Activated naive CD4-positive, alpha-beta T cell treated with anti-CD3 and anti-CD28 coated beads, Interleukin-2, amount 50 U/mL, for 24 hours (primary cell): ENCODE measurements at regions not wholly inside any gene's neighbourhood (a gene's known extent, or its start where the extent isn't known, plus 50 kb on each side); places are given as distances from the start of the nearest gene placed in this dataset.

ENCODE experiments used
- H3K27ac Mint-ChIP-seq: one replicate; pipeline ENCODE4 v1.8.0; 2021; ENCODE audit warnings: mild to moderate bottlenecking, mixed read lengths
- H3K27me3 Mint-ChIP-seq: one replicate; pipeline ENCODE4 v1.8.0; 2021; ENCODE audit warnings: mixed read lengths
- H3K36me3 Mint-ChIP-seq: one replicate; pipeline ENCODE4 v1.8.0; 2021; ENCODE audit warnings: mixed read lengths
- H3K4me1 Mint-ChIP-seq: one replicate; pipeline ENCODE4 v1.8.0; 2021; ENCODE audit warnings: mixed read lengths
- H3K4me3 Mint-ChIP-seq: one replicate; pipeline ENCODE4 v1.8.0; 2021; ENCODE audit warnings: mild to moderate bottlenecking, mixed read lengths
- H3K9me3 Mint-ChIP-seq: one replicate; pipeline ENCODE4 v1.8.0; 2021; ENCODE audit warnings: mixed read lengths

DNA sequence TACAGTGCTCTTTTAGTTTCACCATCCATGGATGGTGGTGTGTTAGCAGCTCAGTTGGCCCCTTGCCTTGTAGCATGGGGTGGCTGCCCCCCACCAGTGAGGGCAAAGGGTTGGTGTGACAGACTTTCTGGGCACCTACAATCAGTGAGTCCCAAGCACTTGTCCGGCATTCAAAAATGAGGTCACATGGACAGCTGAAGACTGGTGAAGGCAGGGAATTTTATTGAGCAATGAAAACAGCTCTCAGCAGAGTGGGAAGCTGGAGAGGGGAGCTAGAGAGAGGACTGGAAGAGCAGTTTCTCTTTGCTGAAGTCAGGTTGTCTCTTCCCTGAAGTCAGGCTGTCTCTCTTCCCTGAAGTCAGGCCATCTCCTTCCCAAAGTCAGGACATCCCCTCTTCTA, 1053.2 kb downstream of the SLITRK1 start:
- peaks cover 29% of the 10 kb centered on the region for H3K9me3 Mint-ChIP-seq
- no peaks in the 10 kb centered on the region for H3K36me3 Mint-ChIP-seq
- no peak overlapping the region for H3K27ac Mint-ChIP-seq

DNA sequence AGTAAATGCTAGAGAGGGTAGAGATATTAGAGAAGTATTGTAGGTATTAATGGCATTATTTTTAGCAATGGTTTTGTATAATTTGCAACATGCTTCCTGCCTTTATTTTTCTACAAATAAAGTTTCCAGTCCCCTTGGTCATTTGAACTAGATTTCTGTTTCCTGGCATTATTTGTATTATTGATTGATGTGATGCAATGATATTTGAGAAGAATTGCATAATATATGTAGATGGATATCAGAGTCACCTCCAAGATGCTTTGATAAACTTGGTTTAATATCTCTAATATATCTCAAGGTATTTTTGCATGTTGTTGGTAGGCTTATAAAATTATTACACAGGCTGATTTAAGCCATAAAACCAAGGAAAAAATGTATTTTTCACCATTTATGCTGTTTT, 1054.5 kb downstream of the SLITRK1 start:
- peaks cover 17% of the 10 kb centered on the region for H3K9me3 Mint-ChIP-seq
- no peaks in the 10 kb centered on the region for H3K27me3 Mint-ChIP-seq
- no peak overlapping the region for H3K4me3 Mint-ChIP-seq
- H3K36me3 Mint-ChIP-seq = no peaks in the 10 kb centered on the region
- H3K27ac Mint-ChIP-seq = no peak overlapping the region
- H3K4me1 Mint-ChIP-seq = no peaks in the 10 kb centered on the region

More for the DNA sequence above, 1053.2 kb downstream of the SLITRK1 start:
- Mint-ChIP-seq H3K4me1 (no peaks in the 10 kb centered on the region), H3K27me3 (no peaks in the 10 kb centered on the region), H3K4me3 (no peak overlapping the region)

DNA sequence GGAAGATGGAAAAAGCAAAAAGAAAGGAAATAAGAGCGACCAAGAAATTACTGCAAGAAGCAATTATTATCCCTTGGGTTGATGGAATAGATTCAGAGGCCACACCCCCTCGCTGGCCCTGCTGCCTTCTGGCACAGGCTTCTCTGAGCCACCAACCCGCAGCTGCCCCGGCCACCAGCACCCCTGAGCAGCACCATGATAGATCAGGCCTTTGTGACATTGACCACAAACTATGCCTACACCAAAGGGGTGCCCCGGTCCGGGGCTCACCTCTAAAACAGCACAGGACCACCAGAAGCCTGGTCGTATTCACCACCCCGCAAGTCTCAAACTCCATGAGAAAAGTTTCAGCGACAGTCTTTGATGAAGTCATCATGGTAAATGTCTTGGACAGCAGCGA, 1059.3 kb downstream of the SLITRK1 start:
- H3K27me3 Mint-ChIP-seq = no peaks in the 10 kb centered on the region
- no peak overlapping the region for H3K4me3 Mint-ChIP-seq
- H3K4me1 Mint-ChIP-seq = no peaks in the 10 kb centered on the region

DNA sequence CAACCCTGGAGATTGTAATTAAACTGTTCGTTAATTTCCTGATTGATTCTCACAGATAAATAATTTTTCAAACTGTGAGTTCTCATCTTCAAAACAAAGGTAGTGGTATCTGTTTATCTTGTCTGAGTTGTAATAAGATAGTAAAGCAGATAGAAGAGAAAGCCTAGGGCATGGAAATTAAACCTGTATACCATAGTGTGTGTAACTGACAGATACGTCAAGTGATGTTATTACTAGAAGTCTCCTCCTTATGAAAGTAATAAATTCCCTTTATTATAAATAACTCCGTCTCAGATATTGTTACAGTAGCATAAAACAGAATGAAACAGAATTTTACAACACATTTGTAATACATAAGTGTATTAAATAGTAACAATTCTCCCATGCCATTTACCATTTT, 1065.1 kb downstream of the SLITRK1 start:
- H3K4me3 Mint-ChIP-seq = no peak overlapping the region
- H3K36me3 Mint-ChIP-seq = no peaks in the 10 kb centered on the region
- no peaks in the 10 kb centered on the region for H3K27me3 Mint-ChIP-seq
- H3K9me3 Mint-ChIP-seq = peaks cover 5% of the 10 kb centered on the region
- no peaks in the 10 kb centered on the region for H3K4me1 Mint-ChIP-seq
- no peak overlapping the region for H3K27ac Mint-ChIP-seq

More for the DNA sequence above, 1059.3 kb downstream of the SLITRK1 start:
- peaks cover 5% of the 10 kb centered on the region for H3K9me3 Mint-ChIP-seq
- H3K27ac Mint-ChIP-seq = no peak overlapping the region
- H3K36me3 Mint-ChIP-seq = no peaks in the 10 kb centered on the region

- Mint-ChIP-seq H3K27ac (no peak overlapping the region), H3K4me1 (no peaks in the 10 kb centered on the region), H3K9me3 (peaks cover 11% of the 10 kb centered on the region), H3K27me3 (no peaks in the 10 kb centered on the region), H3K4me3 (no peak overlapping the region), H3K36me3 (no peaks in the 10 kb centered on the region)
Observed at GRCh38 chr13:82815791-82816190, 1066.5 kb downstream of the SLITRK1 start.

- Mint-ChIP-seq H3K27ac (no peak overlapping the region), H3K4me3 (no peak overlapping the region), H3K4me1 (no peaks in the 10 kb centered on the region), H3K9me3 (peaks cover 19% of the 10 kb centered on the region), H3K36me3 (no peaks in the 10 kb centered on the region), H3K27me3 (no peaks in the 10 kb centered on the region)
Observed at GRCh38 chr13:82803341-82803740, 1078.9 kb downstream of the SLITRK1 start.

DNA sequence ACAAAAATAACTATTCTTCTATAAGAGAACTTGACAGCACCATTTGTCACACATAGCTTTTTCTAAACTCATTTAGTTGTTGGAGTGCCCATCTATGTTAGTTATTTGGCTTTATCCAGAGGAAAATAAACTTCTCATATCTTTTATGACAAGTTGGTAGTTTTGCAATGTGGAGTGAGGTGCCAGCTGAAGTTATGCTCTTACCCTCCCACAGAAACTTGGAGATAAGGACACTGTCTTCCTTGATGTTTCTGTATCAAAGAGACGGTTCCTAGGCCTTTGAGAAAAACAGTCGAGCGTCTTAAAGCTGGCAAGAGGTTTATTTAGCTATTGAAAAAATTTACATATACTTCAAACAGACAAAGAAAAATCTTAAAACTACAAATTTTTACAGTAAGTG, 1079.7 kb downstream of the SLITRK1 start:
- Mint-ChIP-seq H3K36me3 (no peaks in the 10 kb centered on the region), H3K27ac (no peak overlapping the region), H3K9me3 (peaks cover 19% of the 10 kb centered on the region), H3K4me3 (no peak overlapping the region), H3K4me1 (no peaks in the 10 kb centered on the region), H3K27me3 (no peaks in the 10 kb centered on the region)

DNA sequence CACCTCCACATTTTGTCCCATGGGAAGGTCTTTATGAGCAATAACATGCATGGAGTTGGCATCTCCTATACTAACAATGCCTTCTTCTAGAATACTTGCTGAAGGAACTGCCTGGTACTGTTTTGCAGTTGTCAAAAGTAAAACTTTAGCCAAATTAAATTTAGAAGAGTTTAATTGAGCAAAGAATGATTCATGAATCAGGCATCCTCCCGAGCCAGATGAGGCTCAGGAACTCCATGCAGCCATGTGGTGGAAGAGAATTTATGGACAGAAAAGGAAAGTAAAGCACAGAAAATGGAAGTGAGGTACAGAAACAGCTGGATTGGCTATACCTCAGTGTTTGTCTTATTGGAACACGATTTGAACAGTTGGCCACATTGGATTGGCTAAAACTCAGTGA, 1081.9 kb downstream of the SLITRK1 start:
- Mint-ChIP-seq H3K27ac (no peak overlapping the region), H3K9me3 (peaks cover 19% of the 10 kb centered on the region), H3K27me3 (no peaks in the 10 kb centered on the region), H3K4me3 (no peak overlapping the region), H3K36me3 (no peaks in the 10 kb centered on the region), H3K4me1 (no peaks in the 10 kb centered on the region)

- no peaks in the 10 kb centered on the region for H3K4me1 Mint-ChIP-seq
- H3K36me3 Mint-ChIP-seq = no peaks in the 10 kb centered on the region
- H3K27ac Mint-ChIP-seq = no peak overlapping the region
- H3K9me3 Mint-ChIP-seq = peaks cover 8% of the 10 kb centered on the region
- H3K27me3 Mint-ChIP-seq = no peaks in the 10 kb centered on the region
- no peak overlapping the region for H3K4me3 Mint-ChIP-seq
Observed at GRCh38 chr13:82797876-82798275, 1084.4 kb downstream of the SLITRK1 start.

DNA sequence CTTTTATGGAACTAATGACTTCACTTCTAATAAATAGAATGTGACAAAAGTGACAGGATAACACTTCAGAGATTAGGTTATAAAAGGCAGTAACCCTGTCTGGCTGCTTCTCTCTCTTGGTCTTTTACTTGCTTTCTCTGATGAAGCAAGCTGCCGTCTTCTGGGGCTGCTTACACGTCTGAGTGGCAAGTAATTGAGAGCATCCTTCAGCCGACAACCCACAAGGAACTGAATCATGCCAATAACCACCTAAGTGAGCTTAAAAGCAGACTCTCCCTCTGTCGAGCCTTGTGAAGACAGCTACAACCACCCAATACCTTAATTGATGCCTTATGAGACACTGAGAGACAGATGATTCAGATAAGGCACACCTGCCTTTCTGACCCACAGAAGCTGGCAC, 1091.2 kb downstream of the SLITRK1 start:
- Mint-ChIP-seq H3K36me3 (no peaks in the 10 kb centered on the region), H3K4me1 (no peaks in the 10 kb centered on the region), H3K27me3 (no peaks in the 10 kb centered on the region), H3K4me3 (no peak overlapping the region), H3K27ac (no peak overlapping the region), H3K9me3 (no peaks in the 10 kb centered on the region)

GRCh38 chr13:82772816-82773215, 1109.5 kb downstream of the SLITRK1 start:
- H3K4me1 Mint-ChIP-seq = no peaks in the 10 kb centered on the region
- no peaks in the 10 kb centered on the region for H3K36me3 Mint-ChIP-seq
- H3K27me3 Mint-ChIP-seq = no peaks in the 10 kb centered on the region
- peaks cover 4% of the 10 kb centered on the region for H3K9me3 Mint-ChIP-seq
- no peak overlapping the region for H3K27ac Mint-ChIP-seq
- no peak overlapping the region for H3K4me3 Mint-ChIP-seq

GRCh38 chr13:82766732-82767321, 1115.4 kb downstream of the SLITRK1 start:
- H3K4me1 Mint-ChIP-seq = no peaks in the 10 kb centered on the region
- H3K4me3 Mint-ChIP-seq = no peak overlapping the region
- H3K36me3 Mint-ChIP-seq = no peaks in the 10 kb centered on the region
- H3K27me3 Mint-ChIP-seq = no peaks in the 10 kb centered on the region
- H3K9me3 Mint-ChIP-seq = peaks cover 4% of the 10 kb centered on the region
- H3K27ac Mint-ChIP-seq = no peak overlapping the region

- Mint-ChIP-seq H3K4me3 (no peak overlapping the region), H3K9me3 (peaks cover 13% of the 10 kb centered on the region), H3K4me1 (no peaks in the 10 kb centered on the region), H3K27ac (no peak overlapping the region), H3K36me3 (no peaks in the 10 kb centered on the region), H3K27me3 (no peaks in the 10 kb centered on the region)
Observed at GRCh38 chr13:82758044-82758443, 1124.2 kb downstream of the SLITRK1 start.

GRCh38 chr13:82751206-82751605, 1131.1 kb downstream of the SLITRK1 start:
- no peaks in the 10 kb centered on the region for H3K36me3 Mint-ChIP-seq
- no peaks in the 10 kb centered on the region for H3K27me3 Mint-ChIP-seq
- H3K27ac Mint-ChIP-seq = no peak overlapping the region
- no peaks in the 10 kb centered on the region for H3K9me3 Mint-ChIP-seq
- no peak overlapping the region for H3K4me3 Mint-ChIP-seq
- no peaks in the 10 kb centered on the region for H3K4me1 Mint-ChIP-seq

DNA sequence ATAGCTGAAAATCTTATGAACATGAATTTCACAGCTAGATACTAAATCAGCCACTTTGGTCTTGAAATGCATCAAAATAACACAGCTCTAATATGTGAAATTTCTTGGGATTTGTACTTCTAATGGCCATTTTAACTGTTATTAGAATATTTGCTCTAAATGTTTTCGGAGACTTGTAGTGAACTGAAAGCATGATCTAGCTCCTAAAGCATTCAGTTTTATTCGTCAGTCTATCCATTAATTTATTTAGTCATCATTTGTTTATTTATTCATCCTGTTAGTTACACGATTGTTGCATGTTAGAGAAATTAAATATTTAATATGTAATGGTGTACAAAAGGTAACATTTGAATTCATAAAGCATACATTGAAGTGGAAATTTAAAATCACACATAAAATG, 1132.7 kb downstream of the SLITRK1 start:
- H3K27me3 Mint-ChIP-seq = no peaks in the 10 kb centered on the region
- H3K27ac Mint-ChIP-seq = no peak overlapping the region
- no peaks in the 10 kb centered on the region for H3K36me3 Mint-ChIP-seq
- no peaks in the 10 kb centered on the region for H3K9me3 Mint-ChIP-seq
- H3K4me3 Mint-ChIP-seq = no peak overlapping the region
- no peaks in the 10 kb centered on the region for H3K4me1 Mint-ChIP-seq

GRCh38 chr13:82747958-82748357, 1134.3 kb downstream of the SLITRK1 start:
- H3K27me3 Mint-ChIP-seq = no peaks in the 10 kb centered on the region
- no peaks in the 10 kb centered on the region for H3K4me1 Mint-ChIP-seq
- peaks cover 3% of the 10 kb centered on the region for H3K9me3 Mint-ChIP-seq
- H3K36me3 Mint-ChIP-seq = no peaks in the 10 kb centered on the region
- H3K4me3 Mint-ChIP-seq = no peak overlapping the region
- no peak overlapping the region for H3K27ac Mint-ChIP-seq

GRCh38 chr13:82747291-82747690, 1135.0 kb downstream of the SLITRK1 start:
- H3K4me3 Mint-ChIP-seq = no peak overlapping the region
- H3K9me3 Mint-ChIP-seq = peaks cover 3% of the 10 kb centered on the region
- no peaks in the 10 kb centered on the region for H3K36me3 Mint-ChIP-seq
- no peaks in the 10 kb centered on the region for H3K27me3 Mint-ChIP-seq
- H3K4me1 Mint-ChIP-seq = no peaks in the 10 kb centered on the region
- no peak overlapping the region for H3K27ac Mint-ChIP-seq
